ENCODE measurements at regions not wholly inside any gene's neighbourhood (a gene's known extent, or its start where the extent isn't known, plus 50 kb on each side); places are given as distances from the start of the nearest gene placed in this dataset.

DNA sequence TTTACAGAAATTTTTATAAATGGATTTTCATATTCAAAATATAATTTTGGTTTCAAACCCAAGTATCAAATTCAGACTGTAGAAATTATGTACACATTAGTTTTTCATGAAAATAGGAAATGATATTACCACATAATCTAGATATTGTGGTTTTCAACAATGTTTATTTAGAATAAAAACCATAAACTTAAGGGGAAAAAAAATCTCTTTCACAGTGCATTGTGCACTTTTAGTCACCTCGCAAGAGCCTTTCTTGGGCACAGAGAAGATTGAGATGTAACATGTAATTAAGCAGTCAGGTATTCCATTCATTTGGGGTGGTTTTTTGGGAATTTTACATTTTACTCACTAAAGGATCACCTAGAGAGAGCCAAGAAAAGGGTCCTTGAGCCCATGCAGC is 104.0 kb downstream of the TANC2 start:
- no peaks in the 10 kb centered on the region for H3K4me1 ChIP-seq (ENCODE audit: insufficient read depth, low read length, severe bottlenecking)
- H3K27ac ChIP-seq (ENCODE audit: low read depth, low read length, poor library complexity, severe bottlenecking) = no peak overlapping the region
- H3K9ac ChIP-seq (ENCODE audit: low read length) = no peak overlapping the region
- H3K4me3 ChIP-seq (ENCODE audit: low read depth, low read length, poor library complexity, severe bottlenecking) = no peak overlapping the region
- H3K9me3 ChIP-seq (ENCODE audit: low read length) = no peaks in the 10 kb centered on the region
- no peak overlapping the region for H2AFZ ChIP-seq (ENCODE audit: low read length)
- H4K20me1 ChIP-seq (ENCODE audit: insufficient read depth, low read length) = no peaks in the 10 kb centered on the region
- H3K4me2 ChIP-seq (ENCODE audit: low read length) = no peak overlapping the region
- no peak for TF ChIP-seq EZH2 (IDR thresholded peaks at IDR 0.05; ENCODE audit: borderline replicate concordance, low read length)
- TF ChIP-seq, protein P1, sequence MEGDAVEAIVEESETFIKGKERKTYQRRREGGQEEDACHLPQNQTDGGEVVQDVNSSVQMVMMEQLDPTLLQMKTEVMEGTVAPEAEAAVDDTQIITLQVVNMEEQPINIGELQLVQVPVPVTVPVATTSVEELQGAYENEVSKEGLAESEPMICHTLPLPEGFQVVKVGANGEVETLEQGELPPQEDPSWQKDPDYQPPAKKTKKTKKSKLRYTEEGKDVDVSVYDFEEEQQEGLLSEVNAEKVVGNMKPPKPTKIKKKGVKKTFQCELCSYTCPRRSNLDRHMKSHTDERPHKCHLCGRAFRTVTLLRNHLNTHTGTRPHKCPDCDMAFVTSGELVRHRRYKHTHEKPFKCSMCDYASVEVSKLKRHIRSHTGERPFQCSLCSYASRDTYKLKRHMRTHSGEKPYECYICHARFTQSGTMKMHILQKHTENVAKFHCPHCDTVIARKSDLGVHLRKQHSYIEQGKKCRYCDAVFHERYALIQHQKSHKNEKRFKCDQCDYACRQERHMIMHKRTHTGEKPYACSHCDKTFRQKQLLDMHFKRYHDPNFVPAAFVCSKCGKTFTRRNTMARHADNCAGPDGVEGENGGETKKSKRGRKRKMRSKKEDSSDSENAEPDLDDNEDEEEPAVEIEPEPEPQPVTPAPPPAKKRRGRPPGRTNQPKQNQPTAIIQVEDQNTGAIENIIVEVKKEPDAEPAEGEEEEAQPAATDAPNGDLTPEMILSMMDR (IDR thresholded peaks at IDR 0.05; ENCODE audit: low read length) = no peak
- no peaks in the 10 kb centered on the region for H3K36me3 ChIP-seq (ENCODE audit: insufficient read depth, low read length)
- no peaks in the 10 kb centered on the region for H3K79me2 ChIP-seq (ENCODE audit: insufficient read depth, low read length)
- no peaks in the 10 kb centered on the region for H3K9me2 ChIP-seq (ENCODE audit: low read depth, low read length)
- H3K27me3 ChIP-seq (ENCODE audit: insufficient read depth, low read length) = no peaks in the 10 kb centered on the region
- no peaks in the 10 kb centered on the region for H3F3A ChIP-seq (ENCODE audit: insufficient read depth, low read length)

GRCh38 chr17:63071797-63072196 is 105.8 kb downstream of the TANC2 start:
- Histone ChIP-seq H3K4me2 (ENCODE audit: low read length) (no peak overlapping the region), H3K9me3 (ENCODE audit: low read length) (no peaks in the 10 kb centered on the region), H3F3A (ENCODE audit: insufficient read depth, low read length) (no peaks in the 10 kb centered on the region), H3K36me3 (ENCODE audit: insufficient read depth, low read length) (no peaks in the 10 kb centered on the region), H3K9ac (ENCODE audit: low read length) (no peak overlapping the region), H2AFZ (ENCODE audit: low read length) (no peak overlapping the region), H3K4me3 (ENCODE audit: low read depth, low read length, poor library complexity, severe bottlenecking) (no peak overlapping the region), H3K27ac (ENCODE audit: low read depth, low read length, poor library complexity, severe bottlenecking) (no peak overlapping the region), H3K27me3 (ENCODE audit: insufficient read depth, low read length) (no peaks in the 10 kb centered on the region), H4K20me1 (ENCODE audit: insufficient read depth, low read length) (no peaks in the 10 kb centered on the region), H3K9me2 (ENCODE audit: low read depth, low read length) (no peaks in the 10 kb centered on the region), H3K4me1 (ENCODE audit: insufficient read depth, low read length, severe bottlenecking) (no peaks in the 10 kb centered on the region), H3K79me2 (ENCODE audit: insufficient read depth, low read length) (no peaks in the 10 kb centered on the region)
- TF ChIP-seq, protein P1 (IDR thresholded peaks at IDR 0.05; ENCODE audit: low read length) = no peak
- no peak for TF ChIP-seq EZH2 (IDR thresholded peaks at IDR 0.05; ENCODE audit: borderline replicate concordance, low read length)

DNA sequence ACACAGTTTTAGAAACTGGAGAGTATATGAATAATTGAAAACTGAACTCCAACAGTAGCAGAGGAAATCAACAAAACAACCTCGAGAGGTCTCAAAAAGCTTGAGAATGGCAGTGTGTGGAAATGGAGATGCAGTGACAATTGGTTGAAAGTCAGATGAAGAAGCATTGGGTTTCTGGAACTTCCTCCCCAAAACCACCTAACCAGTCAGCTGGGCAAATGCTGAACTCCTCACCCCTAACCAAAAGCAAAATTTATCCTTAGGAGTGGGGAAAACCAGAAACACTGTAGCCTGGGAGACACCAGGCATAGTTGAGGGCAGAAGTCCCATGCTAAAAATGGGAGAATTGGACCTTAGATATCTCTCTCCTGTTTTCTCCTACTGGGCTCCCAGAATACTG is 109.9 kb downstream of the TANC2 start:
- Histone ChIP-seq H3K79me2 (ENCODE audit: insufficient read depth, low read length) (no peaks in the 10 kb centered on the region), H3K27me3 (ENCODE audit: insufficient read depth, low read length) (no peaks in the 10 kb centered on the region), H3K4me2 (ENCODE audit: low read length) (no peak overlapping the region), H3K9me3 (ENCODE audit: low read length) (no peaks in the 10 kb centered on the region), H3K4me1 (ENCODE audit: insufficient read depth, low read length, severe bottlenecking) (no peaks in the 10 kb centered on the region), H2AFZ (ENCODE audit: low read length) (no peak overlapping the region), H3K9ac (ENCODE audit: low read length) (no peak overlapping the region), H3K9me2 (ENCODE audit: low read depth, low read length) (no peaks in the 10 kb centered on the region), H3K4me3 (ENCODE audit: low read depth, low read length, poor library complexity, severe bottlenecking) (no peak overlapping the region), H3F3A (ENCODE audit: insufficient read depth, low read length) (no peaks in the 10 kb centered on the region), H3K27ac (ENCODE audit: low read depth, low read length, poor library complexity, severe bottlenecking) (no peak overlapping the region), H3K36me3 (ENCODE audit: insufficient read depth, low read length) (no peaks in the 10 kb centered on the region), H4K20me1 (ENCODE audit: insufficient read depth, low read length) (no peaks in the 10 kb centered on the region)
- TF ChIP-seq, protein P1 (IDR thresholded peaks at IDR 0.05; ENCODE audit: low read length) = no peak
- TF ChIP-seq EZH2 (IDR thresholded peaks at IDR 0.05; ENCODE audit: borderline replicate concordance, low read length) = no peak
